Erythroblast (primary cell): ENCODE measurements at regions not wholly inside any gene's neighbourhood (a gene's known extent, or its start where the extent isn't known, plus 50 kb on each side); places are given as distances from the start of the nearest gene placed in this dataset.

Experiments used
- GATA1 ChIP-seq: IDR thresholded peaks from 2 replicates; pipeline ENCODE4 v1.6.1; 2011; ENCODE audit warnings: low read depth, mild to moderate bottlenecking, control low read depth, low read length, moderate library complexity
- POLR2A ChIP-seq: IDR thresholded peaks from 2 replicates; pipeline ENCODE4 v1.6.1; 2011; ENCODE audit warnings: mild to moderate bottlenecking, low read length

- TF ChIP-seq POLR2A (no peak), GATA1 (no peak)
These were observed 422.6 kb downstream of the NUF2 start for GRCh38 chr1:163744301-163744887.
